Common myeloid progenitor, CD34-positive (primary cell): ENCODE measurements at regions not wholly inside any gene's neighbourhood (a gene's known extent, or its start where the extent isn't known, plus 50 kb on each side); places are given as distances from the start of the nearest gene placed in this dataset.

ENCODE experiments used
- CTCF ChIA-PET: fragments of 350-600 bp; sonication (Branson Sonifier 250); formaldehyde crosslinking; loops from one replicate; lab custom pipeline; 2021; ENCODE audit warnings: antibody characterized with exemption; lab: Charles Lee
- POLR2A ChIA-PET: fragments of 350-600 bp; sonication (Branson Sonifier 250); formaldehyde crosslinking; loops from one replicate; lab custom pipeline; 2021; ENCODE audit warnings: antibody characterized with exemption; lab: Charles Lee
- DNase-seq, 3 donors: peaks; one replicate each; pipeline versions ENCODE4 v3.0.0 to v3.0.0-alpha.2; 2013
- H3K27ac ChIP-seq, 2 experiments: 1 replicate in 1 of 2; 2 replicates in 1 of 2; pipeline ENCODE4 v1.7.0; 2013; ENCODE audit warnings: inconsistent platforms in 2 of 2, low read length in 2 of 2, mild to moderate bottlenecking in 2 of 2, low read depth in 1 of 2, moderate library complexity in 1 of 2; ENCODE audit not compliant: severe bottlenecking in 2 of 2, insufficient read depth in 1 of 2, poor library complexity in 1 of 2
- H3K27me3 ChIP-seq, 5 experiments: replicated peaks in 2 of 5; 1 replicate in 3 of 5; 2 replicates in 2 of 5; pipeline versions ENCODE4 v1.6.1 to v1.7.0; 2013; ENCODE audit warnings: low read length in 4 of 5, mild to moderate bottlenecking in 2 of 5, moderate library complexity in 2 of 5, inconsistent platforms in 1 of 5; ENCODE audit not compliant: insufficient read depth in 5 of 5, control insufficient read depth in 4 of 5
- H3K36me3 ChIP-seq, 4 experiments: 1 replicate in 2 of 4; 2 replicates in 2 of 4; pipeline versions ENCODE4 v1.6.1 to v1.7.0; 2013; ENCODE audit warnings: low read length in 3 of 4, control low read depth in 1 of 4, mild to moderate bottlenecking in 1 of 4; ENCODE audit not compliant: control insufficient read depth in 4 of 4, insufficient read depth in 4 of 4
- H3K4me1 ChIP-seq, 4 experiments: 1 replicate in 3 of 4; 2 replicates in 1 of 4; pipeline versions ENCODE4 v1.6.1 to v1.7.1; 2013; ENCODE audit warnings: low read length in 3 of 4, mild to moderate bottlenecking in 3 of 4, control low read depth in 1 of 4, inconsistent platforms in 1 of 4, moderate library complexity in 1 of 4; ENCODE audit not compliant: control insufficient read depth in 4 of 4, insufficient read depth in 4 of 4; ENCODE audit errors: control extremely low read depth in 1 of 4
- H3K4me3 ChIP-seq, 7 experiments: 1 replicate in 4 of 7; 2 replicates in 3 of 7; pipeline versions ENCODE4 v1.5.1 to v1.7.0; 2013; ENCODE audit warnings: mild to moderate bottlenecking in 7 of 7, low read length in 6 of 7, moderate library complexity in 6 of 7, inconsistent platforms in 2 of 7, low read depth in 2 of 7, control low read depth in 1 of 7; ENCODE audit not compliant: insufficient read depth in 4 of 7, control insufficient read depth in 1 of 7; ENCODE audit errors: extremely low read depth in 1 of 7
- H3K9me3 ChIP-seq, 5 experiments: 1 replicate in 4 of 5; 2 replicates in 1 of 5; pipeline versions ENCODE4 v1.6.1 to v1.7.1; 2013; ENCODE audit warnings: low read length in 4 of 5, mild to moderate bottlenecking in 2 of 5, inconsistent platforms in 1 of 5, low read depth in 1 of 5, moderate library complexity in 1 of 5; ENCODE audit not compliant: control insufficient read depth in 4 of 5, insufficient read depth in 2 of 5; ENCODE audit errors: control extremely low read depth in 1 of 5
- WGBS: methylation state at CpG from one replicate; pipeline ENCODE4 v1.1.5; 2013; ENCODE audit not compliant: insufficient coverage; 5-methylcytosine and 5-hydroxymethylcytosine counted together

- ChIA-PET POLR2A (no interaction called here), CTCF (no interaction called here)
- DNase-seq = no peak
- H3K27me3 ChIP-seq = no peaks in the 10 kb centered on the region
- H3K27ac ChIP-seq = no peak overlapping the region
- no peaks in the 10 kb centered on the region for H3K9me3 ChIP-seq
- H3K4me1 ChIP-seq = no peaks in the 10 kb centered on the region
- no peaks in the 10 kb centered on the region for H3K36me3 ChIP-seq
- no peak overlapping the region for H3K4me3 ChIP-seq
These were observed 264.6 kb downstream of the PCDH20 start for GRCh38 chr13:61151062-61151461.

DNA sequence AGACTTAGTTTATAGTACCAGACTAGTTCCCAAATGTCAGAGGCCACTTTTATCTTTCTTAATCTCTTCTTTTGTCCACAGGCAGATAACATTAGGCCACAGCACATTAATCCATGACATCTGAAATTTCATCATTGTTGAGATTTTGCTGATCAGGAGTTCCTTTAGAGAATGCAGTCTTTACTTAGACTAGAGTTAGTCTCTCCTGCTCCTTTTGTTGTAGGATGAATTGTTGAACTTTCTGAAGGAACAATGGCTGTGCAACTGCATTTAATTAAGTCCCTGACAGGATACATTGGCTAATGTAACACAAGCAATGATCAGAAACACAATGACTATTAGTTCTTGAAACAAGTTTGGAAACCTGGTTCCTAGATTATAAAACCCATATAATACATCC lies 266.3 kb downstream of the PCDH20 start:
- peaks cover 0 to 9% (median 4%) of the 10 kb centered on the region in 5 experiments for H3K9me3 ChIP-seq
- no peak overlapping the region for H3K4me3 ChIP-seq
- ChIA-PET POLR2A (no interaction called here), CTCF (no interaction called here)
- H3K27ac ChIP-seq = no peak overlapping the region
- DNase-seq = no peak
- no peaks in the 10 kb centered on the region for H3K36me3 ChIP-seq
- no peaks in the 10 kb centered on the region for H3K27me3 ChIP-seq
- no peaks in the 10 kb centered on the region for H3K4me1 ChIP-seq

GRCh38 chr13:61148691-61149315 lies 266.8 kb downstream of the PCDH20 start:
- Histone ChIP-seq H3K4me3 (no peak overlapping the region), H3K27me3 (no peaks in the 10 kb centered on the region), H3K36me3 (no peaks in the 10 kb centered on the region), H3K4me1 (no peaks in the 10 kb centered on the region), H3K9me3 (peaks cover 0 to 9% (median 4%) of the 10 kb centered on the region in 5 experiments), H3K27ac (no peak overlapping the region)
- ChIA-PET POLR2A (no interaction called here), CTCF (no interaction called here)
- 100% methylated on average over 6 of the region's 6 CpGs for WGBS
- DNase-seq = no peak

- H3K27ac ChIP-seq = no peak overlapping the region
- 60% methylated on average over 1 of the region's 1 CpG for WGBS
- ChIA-PET POLR2A (no interaction called here), CTCF (no interaction called here)
- H3K27me3 ChIP-seq = no peaks in the 10 kb centered on the region
- H3K4me1 ChIP-seq = no peaks in the 10 kb centered on the region
- H3K4me3 ChIP-seq = no peak overlapping the region
- DNase-seq = no peak
- H3K36me3 ChIP-seq = no peaks in the 10 kb centered on the region
- peaks cover 0 to 9% (median 4%) of the 10 kb centered on the region in 5 experiments for H3K9me3 ChIP-seq
These were observed 267.4 kb downstream of the PCDH20 start for GRCh38 chr13:61148211-61148610.

DNA sequence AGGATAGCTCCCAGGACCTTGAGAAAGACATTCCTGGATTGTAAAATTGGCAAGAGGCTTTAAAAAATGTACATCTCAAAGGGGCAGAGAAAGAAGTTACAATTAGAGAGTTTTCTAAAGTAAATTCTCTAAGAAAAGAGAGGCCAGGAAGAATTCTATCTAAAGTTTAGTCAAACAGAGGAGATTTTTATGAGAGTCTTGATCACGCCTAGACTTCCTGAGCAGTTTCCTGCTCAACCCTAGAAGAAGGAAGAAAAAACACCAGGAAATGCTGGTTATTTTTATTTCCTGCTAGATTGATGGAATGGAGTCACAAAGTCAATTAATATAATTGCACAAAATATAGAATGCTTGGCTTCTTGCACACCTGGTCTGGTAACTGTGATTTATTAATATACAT lies 269.1 kb downstream of the PCDH20 start:
- Histone ChIP-seq H3K27ac (no peak overlapping the region), H3K9me3 (peaks cover 0 to 9% (median 4%) of the 10 kb centered on the region in 5 experiments), H3K4me3 (no peak overlapping the region), H3K4me1 (no peaks in the 10 kb centered on the region), H3K36me3 (no peaks in the 10 kb centered on the region), H3K27me3 (no peaks in the 10 kb centered on the region)
- WGBS = 40% methylated on average over 1 of the region's 1 CpG
- ChIA-PET CTCF (no interaction called here), POLR2A (no interaction called here)
- no peak for DNase-seq

DNA sequence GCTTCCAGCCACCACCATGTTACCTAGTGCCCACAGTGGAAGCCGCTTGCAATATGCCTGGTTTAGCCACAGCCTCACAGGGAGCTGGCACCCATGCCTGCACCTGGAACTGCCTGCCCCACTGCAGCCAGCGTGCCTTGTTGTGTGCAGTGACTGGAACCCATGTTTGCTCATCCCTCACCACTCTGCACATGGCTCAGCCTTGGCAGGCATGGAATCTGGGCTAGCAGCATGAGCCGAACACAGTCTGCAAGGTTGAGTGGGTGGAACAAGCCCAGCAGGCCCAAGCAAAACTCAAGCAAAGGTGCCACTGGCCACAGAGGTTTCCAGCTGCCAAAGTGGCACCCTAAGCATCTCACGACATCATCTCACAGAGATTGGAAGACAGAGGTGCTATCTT lies 269.5 kb downstream of the PCDH20 start:
- CTCF ChIA-PET = no interaction called here
- no peak for DNase-seq
- Histone ChIP-seq H3K4me1 (no peaks in the 10 kb centered on the region), H3K4me3 (no peak overlapping the region), H3K9me3 (peaks cover 0 to 9% (median 4%) of the 10 kb centered on the region in 5 experiments), H3K36me3 (no peaks in the 10 kb centered on the region), H3K27me3 (no peaks in the 10 kb centered on the region), H3K27ac (no peak overlapping the region)
- WGBS = 89% methylated on average over 3 of the region's 4 CpGs
- POLR2A ChIA-PET = no interaction called here

GRCh38 chr13:61144834-61145593 lies 270.6 kb downstream of the PCDH20 start:
- POLR2A ChIA-PET = no interaction called here
- Histone ChIP-seq H3K4me3 (no peak overlapping the region), H3K4me1 (no peaks in the 10 kb centered on the region), H3K27ac (no peak overlapping the region), H3K36me3 (no peaks in the 10 kb centered on the region), H3K27me3 (no peaks in the 10 kb centered on the region), H3K9me3 (peaks cover 0 to 9% (median 4%) of the 10 kb centered on the region in 5 experiments)
- 100% methylated on average over 2 of the region's 2 CpGs for WGBS
- DNase-seq = no peak
- CTCF ChIA-PET = no interaction called here
